GM19463 (cell line): ENCODE measurements at regions not wholly inside any gene's neighbourhood (a gene's known extent, or its start where the extent isn't known, plus 50 kb on each side); places are given as distances from the start of the nearest gene placed in this dataset.
A peak's percentile ranks its signal among the peaks of the same experiment; 100 is the strongest.

Experiments used
- ATAC-seq: cut with Tn5 transposase; IDR thresholded peaks from one replicate; pipeline ENCODE4 v1.9.1; 2021; ENCODE audit warnings: mild to moderate bottlenecking, moderate library complexity; ENCODE audit not compliant: unreplicated experiment

DNA sequence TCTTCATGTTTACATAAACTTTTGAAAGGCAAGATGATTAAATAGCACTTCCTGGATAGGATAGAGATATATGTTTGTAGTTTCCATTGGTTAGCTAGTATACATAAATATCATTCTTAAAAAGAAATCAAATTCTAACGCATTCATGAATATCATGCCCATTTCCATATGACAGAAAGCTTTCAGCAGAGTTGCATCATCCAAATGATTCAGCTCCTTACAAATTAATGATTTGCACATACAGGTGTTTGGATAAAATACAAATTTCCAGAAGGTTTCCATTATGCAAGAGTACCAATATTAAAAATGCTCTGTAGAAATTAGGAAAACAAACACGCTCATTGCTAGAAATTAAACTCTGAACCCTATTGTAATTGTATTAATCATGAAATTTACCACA lies 264.4 kb downstream of the FOXG1 start:
- no peak for ATAC-seq

DNA sequence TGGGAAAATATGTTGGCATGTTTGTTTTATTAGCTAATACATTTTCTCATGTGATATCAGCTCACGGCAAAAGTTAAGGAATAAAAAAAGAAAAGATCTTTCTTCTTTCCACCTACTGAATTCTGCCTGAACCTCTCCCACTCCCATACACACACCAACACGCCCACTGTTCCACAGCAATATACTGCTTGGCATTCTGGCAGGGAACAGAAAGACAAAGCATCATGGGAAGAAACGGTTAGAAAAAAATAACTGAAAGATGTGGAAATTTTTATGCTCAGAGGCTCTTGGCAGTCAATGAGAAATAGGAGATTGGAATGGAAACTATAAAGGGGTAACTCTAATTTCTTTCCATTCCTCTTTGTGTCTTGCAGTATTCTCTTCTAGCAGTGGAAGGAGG lies 268.5 kb downstream of the FOXG1 start:
- ATAC-seq = no peak

DNA sequence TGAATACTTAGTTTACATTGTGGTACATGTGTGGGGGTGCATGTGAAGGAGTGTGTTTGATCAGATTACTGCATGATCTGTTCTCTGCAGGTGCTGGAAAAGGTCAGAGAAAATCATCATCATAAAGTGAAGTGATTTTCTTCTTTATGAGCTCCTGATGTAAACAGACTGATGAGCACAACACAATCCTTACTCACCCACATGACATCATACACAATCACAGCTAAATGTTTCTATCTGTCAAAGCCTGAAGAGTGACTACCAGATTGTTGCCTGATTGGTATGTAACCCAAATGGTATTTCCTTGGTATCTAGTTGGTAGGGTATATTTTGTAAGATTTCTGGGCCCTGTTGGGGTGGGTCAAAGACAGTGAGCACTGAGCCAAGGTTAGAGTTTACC lies 270.8 kb downstream of the FOXG1 start:
- no peak for ATAC-seq

DNA sequence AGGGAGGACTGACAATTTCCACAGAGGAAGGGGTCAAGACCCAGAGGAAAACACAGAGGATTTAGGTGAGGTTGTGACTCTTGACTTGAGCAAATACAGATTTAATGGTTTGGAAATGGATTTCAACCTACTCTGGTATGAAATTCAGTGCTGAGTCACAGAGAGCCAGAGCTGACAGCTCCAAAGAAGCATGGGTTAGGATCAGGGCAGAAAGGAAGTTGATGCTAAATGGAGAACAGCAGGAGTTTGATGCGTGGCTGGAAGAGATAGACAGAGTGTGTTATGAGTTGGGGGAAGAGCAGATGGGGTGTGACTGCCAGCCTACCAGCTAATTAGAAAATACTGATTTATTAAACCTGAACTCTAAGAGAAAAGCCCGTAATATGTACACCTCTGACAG lies 272.6 kb downstream of the FOXG1 start:
- no peak for ATAC-seq

GRCh38 chr14:29042551-29042950 lies 276.0 kb downstream of the FOXG1 start:
- no peak for ATAC-seq

- no peak for ATAC-seq
Measured at GRCh38 chr14:29043737-29044136, 277.1 kb downstream of the FOXG1 start.

GRCh38 chr14:29045237-29045636 lies 278.6 kb downstream of the FOXG1 start:
- no peak for ATAC-seq

- ATAC-seq = no peak
Measured at GRCh38 chr14:29054119-29054518, 287.5 kb downstream of the FOXG1 start.

DNA sequence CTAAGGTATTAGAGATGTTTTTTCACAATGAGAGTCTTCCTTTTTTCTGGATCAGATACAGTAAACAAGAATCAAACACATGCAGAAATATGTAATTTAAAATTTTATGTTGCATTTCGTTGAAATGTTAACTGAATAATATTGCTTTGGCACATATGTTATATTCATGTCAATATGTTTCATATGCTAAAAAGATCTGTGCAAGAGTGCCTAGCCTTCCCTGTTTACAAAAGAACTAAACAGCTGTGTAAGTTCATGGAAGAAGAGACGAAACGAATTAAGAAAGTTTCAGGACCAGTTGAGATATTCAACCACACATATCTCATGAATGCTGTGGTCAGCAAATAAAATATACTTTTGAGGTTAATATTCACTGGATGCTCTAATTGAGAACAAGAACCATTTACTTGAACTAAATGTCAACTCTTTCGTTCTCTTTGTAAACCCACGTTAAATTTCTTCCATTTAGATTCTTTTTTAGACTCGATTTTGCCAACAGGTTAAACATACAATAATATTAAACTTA lies 289.5 kb downstream of the FOXG1 start:
- ATAC-seq = no peak

GRCh38 chr14:29061702-29062101 lies 295.1 kb downstream of the FOXG1 start:
- ATAC-seq = no peak

GRCh38 chr14:29062466-29062865 lies 295.9 kb downstream of the FOXG1 start:
- ATAC-seq = no peak

DNA sequence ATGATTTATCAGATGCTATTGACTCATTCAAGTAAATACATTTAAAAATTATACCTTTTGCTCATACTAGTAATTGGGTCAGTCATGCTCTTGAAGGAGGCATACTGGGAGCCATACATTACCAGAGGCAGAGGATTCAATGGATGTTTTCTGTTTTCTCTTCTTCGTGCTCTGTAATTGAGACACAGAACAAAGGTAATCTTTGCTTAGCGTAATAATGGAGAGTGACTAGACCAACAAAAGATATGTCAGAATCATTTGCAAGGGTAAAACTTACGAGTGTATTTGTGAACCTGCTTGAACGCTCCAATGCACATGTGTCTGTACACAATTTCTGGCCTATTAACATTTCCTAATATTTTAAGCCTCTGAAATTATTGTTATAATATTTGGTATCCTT lies 296.4 kb downstream of the FOXG1 start:
- ATAC-seq = no peak

GRCh38 chr14:29064305-29064900 lies 297.8 kb downstream of the FOXG1 start:
- ATAC-seq = no peak

GRCh38 chr14:29069228-29069627 lies 302.6 kb downstream of the FOXG1 start:
- no peak for ATAC-seq

- ATAC-seq = no peak
Measured at GRCh38 chr14:29075761-29076160, 309.2 kb downstream of the FOXG1 start.

DNA sequence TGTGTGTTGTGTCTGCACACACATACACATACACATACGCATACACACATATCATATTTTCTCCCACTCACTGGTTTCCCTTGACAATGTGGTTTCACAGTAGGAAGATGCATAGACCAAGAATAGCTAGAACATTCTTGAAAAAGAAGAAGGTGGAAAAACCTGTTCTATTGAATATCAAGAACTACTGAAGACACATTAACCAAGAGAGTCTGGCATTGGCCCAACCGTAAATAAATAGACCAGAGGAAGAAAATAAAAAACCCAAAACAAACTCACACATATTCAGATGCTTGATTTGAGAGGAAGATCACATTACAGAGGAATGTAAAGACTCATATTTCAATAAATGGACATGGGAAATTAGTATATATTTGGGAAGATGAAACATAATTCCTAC lies 311.3 kb downstream of the FOXG1 start:
- ATAC-seq = no peak

DNA sequence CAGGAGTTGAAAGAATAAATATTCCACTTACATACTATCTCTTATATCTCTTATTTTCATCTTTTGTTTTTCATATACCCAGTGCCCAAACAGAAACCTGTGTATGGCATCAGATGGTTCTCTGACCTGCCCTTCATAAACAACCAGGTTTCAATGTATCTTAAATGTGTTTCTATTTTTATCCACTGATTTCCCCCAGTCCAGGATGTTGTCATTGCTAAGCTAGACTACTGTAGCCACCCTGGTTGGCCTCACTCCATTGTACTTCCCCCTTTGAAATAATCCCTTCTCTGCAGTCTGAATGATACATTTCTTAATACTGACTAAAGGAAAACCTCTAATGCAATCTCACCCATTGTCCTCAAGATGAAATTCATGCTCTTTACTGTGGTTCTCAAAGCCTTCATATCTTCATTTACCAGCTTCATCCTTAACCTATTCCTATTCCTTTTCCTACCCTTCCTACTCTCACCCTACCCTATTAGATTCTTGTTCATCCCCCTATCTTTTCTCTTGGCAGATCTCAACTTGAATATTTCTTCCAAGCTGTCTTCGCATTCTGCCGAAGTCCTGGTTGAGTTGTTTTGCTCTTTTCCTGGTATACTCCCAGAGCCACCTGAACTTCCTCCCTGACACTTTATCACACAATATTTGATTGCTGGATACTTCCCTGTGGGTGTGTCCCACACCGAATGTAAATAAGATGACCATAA lies 312.4 kb downstream of the FOXG1 start:
- no peak for ATAC-seq

DNA sequence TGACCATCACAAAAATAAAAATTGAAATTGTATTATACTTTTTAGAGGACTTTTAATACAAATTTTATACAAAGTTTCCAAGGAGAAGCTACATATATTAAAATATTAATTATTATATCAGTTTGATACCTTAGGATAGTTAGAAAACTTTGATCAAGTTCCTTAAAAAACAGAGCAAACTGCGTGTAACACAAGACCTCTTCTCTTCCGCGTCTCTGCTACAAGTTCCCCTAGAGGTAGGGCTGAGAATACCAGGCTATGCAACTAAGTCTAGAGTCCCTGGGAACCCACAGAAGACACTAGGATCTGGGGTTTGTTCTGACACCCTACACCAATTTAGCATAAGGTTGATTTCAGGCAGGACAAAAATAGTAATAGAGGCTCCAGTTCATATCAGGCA lies 319.0 kb downstream of the FOXG1 start:
- ATAC-seq = peak; percentile 54

DNA sequence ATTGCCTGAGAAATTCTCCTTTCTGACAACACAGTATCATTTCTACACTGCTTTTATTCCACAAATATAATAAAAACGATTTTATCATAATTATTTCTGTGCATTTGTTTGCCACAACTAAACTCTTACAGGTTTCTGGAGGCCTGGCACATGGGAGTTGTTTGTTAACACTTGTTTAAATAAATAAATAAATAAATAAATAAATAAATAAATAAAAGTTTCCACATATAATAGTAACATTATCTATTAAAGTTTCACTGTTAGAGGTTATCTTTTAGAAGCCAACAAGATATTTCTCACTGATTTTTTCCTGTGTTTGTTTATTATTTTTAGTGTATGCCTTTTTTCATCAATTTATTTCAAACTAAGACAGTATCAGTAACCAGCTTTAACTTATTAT lies 323.3 kb downstream of the FOXG1 start:
- ATAC-seq = no peak

- no peak for ATAC-seq
Measured at GRCh38 chr14:29092121-29092520, 325.5 kb downstream of the FOXG1 start.

- no peak for ATAC-seq
Measured at GRCh38 chr14:29097476-29097875, 330.9 kb downstream of the FOXG1 start.

DNA sequence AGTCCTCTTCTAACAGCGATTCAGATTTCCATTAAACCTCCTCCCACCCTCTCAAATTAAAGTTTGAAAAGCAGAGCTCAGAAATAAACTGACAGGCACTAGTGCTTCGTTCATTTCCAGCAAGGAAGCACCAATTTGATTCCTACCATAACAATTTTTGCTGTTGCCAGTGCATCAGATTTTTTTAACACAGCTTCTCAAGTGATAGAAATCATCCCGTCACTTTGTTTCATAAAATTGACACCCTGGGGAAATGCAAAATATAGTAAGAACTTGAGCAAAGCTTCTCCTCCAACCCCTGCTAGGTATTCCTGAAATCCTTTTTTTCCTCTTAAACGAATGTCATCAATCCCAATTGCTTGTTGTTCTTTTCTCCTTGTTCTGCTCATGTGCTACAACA lies 332.1 kb downstream of the FOXG1 start:
- ATAC-seq = no peak

DNA sequence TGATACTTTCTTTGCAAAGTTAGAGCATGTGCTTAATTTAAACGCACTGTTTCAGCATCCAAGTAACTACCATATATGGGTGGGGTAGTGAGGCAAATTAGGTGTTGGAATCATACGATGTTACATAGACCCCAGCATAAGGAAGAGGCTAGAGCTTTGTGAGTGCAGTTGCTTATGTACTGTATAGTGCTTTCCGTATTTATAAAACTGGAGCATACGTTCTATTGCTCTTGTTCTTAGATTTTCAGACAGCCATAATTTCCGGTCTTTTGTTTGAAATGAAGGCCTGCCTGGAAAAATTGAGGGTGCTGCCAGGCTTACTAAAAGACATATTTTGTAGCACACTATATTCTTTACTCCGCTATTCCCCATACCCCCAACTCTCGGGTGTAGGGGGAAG lies 335.7 kb downstream of the FOXG1 start:
- no peak for ATAC-seq
